Ovary (tissue), 7 donors: ENCODE measurements at regions not wholly inside any gene's neighbourhood (a gene's known extent, or its start where the extent isn't known, plus 50 kb on each side); places are given as distances from the start of the nearest gene placed in this dataset.

Source experiments
- DNase-seq, 5 donors: peaks; one replicate each; pipeline ENCODE4 v3.0.0-alpha.2; 2019 to 2020
- H3K27ac ChIP-seq, 2 donors: fragments of 200-600 bp; one replicate each; pipeline versions ENCODE4 v1.5.1 to v1.8.0; 2019 to 2022
- H3K27me3 ChIP-seq: fragments of 200-600 bp; one replicate; pipeline ENCODE4 v1.8.0; 2022
- H3K36me3 ChIP-seq: fragments of 200-600 bp; sonication (generic); one replicate; pipeline ENCODE4 v1.5.1; 2019
- H3K4me1 ChIP-seq: one replicate; pipeline ENCODE4 v1.8.1; 2013; ENCODE audit warnings: mild to moderate bottlenecking, moderate library complexity; ENCODE audit not compliant: insufficient read depth
- H3K4me3 ChIP-seq: fragments of 200-600 bp; sonication (generic); one replicate; pipeline ENCODE4 v1.5.1; 2017
- H3K9me3 ChIP-seq, 2 donors: fragments of 200-600 bp in 1 of 2; sonication (generic) in 1 of 2; one replicate each; pipeline versions ENCODE4 v1.5.1 to v1.8.1; 2013 to 2019; ENCODE audit warnings: mild to moderate bottlenecking in 1 of 2, moderate library complexity in 1 of 2
- EP300 ChIP-seq: sonication (generic); formaldehyde crosslinking; IDR thresholded peaks from one replicate; pipeline ENCODE4 v1.6.1; 2017; ENCODE audit warnings: antibody characterized with exemption
- POLR2A ChIP-seq: fragments of 450-650 bp; IDR thresholded peaks from one replicate; pipeline ENCODE4 v1.6.1; 2017; ENCODE audit warnings: antibody characterized with exemption, mild to moderate bottlenecking, moderate library complexity
- WGBS, 3 donors: extraction: QIAGEN DNeasy Blood & Tissue Kit in 1 of 3; methylation state at CpG; one replicate each; pipeline versions ENCODE4 v1.1.5 to v1.1.7; 2013 to 2017; 5-methylcytosine and 5-hydroxymethylcytosine counted together
- intact Hi-C, 4 donors: fragments of 100-400 bp; cut with DNase I; formaldehyde crosslinking; loops; one replicate each; pipeline versions ENCODE4 v1.11.0 to v1.15.1; 2022 to 2023
- TF ChIP-seq, protein P1 (sequence below), 3 donors: fragments of 450-650 bp in 2 of 3; fragments of 200-600 bp in 1 of 3; IDR thresholded peaks; one replicate each; pipeline versions ENCODE4 v1.5.1 to v1.8.0; 2016 to 2022; ENCODE audit warnings: antibody characterized with exemption in 3 of 3, mild to moderate bottlenecking in 1 of 3
- donor health status: DM: no; HTN: no; CAD: no; lungs with moderate emphysema.
- donor health status: DM: no; HTN: no; CAD: no.
- donor health status: Bipolar disorder and iron deficiency.
- donor health status: DM: no; HTN: no; CAD: no.
- donor health status: DM: yes; HTN: yes; CAD: no.

- 36 to 45% (median 36%) methylated on average over 6 of the region's 6 CpGs for WGBS, 3 donors
- TF ChIP-seq POLR2A (no peak), EP300 (no peak)
- DNase-seq = no peak
- Histone ChIP-seq H3K4me3 (no peak overlapping the region), H3K36me3 (no peaks in the 10 kb centered on the region), H3K27ac (no peak overlapping the region), H3K9me3 (no peaks in the 10 kb centered on the region), H3K4me1 (no peaks in the 10 kb centered on the region), H3K27me3 (no peaks in the 10 kb centered on the region)
- intact Hi-C loops = no loop called here
These were observed 195.5 kb upstream of the PRNP start for GRCh38 chr20:4490606-4491280.

DNA sequence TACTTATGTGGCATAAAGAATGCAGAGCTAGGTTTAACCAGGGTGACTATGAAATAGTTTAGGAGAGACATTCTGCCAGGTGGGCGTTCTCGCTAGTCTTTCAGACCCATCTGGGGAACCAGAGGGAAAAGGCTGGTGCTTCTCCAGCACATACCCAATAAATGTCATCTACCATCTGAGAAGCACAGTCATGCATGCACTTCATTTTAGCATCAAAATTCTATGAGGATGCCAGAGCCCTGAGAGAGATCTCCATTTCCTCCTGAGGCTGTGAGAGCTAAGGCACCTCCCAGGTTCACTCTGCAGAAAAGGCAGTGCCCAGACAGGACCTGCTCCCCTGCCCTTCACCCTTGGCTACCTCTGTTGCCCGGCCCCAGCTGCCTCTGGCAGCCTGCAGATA lies 196.2 kb upstream of the PRNP start:
- TF ChIP-seq EP300 = no peak
- Histone ChIP-seq H3K9me3 (no peaks in the 10 kb centered on the region), H3K4me3 (no peak overlapping the region), H3K4me1 (no peaks in the 10 kb centered on the region), H3K27me3 (no peaks in the 10 kb centered on the region), H3K27ac (no peak overlapping the region), H3K36me3 (no peaks in the 10 kb centered on the region)
- intact Hi-C loops = no loop called here
- no peak for DNase-seq
- WGBS, 3 donors = 81 to 89% (median 84%) methylated on average over 3 of the region's 3 CpGs

DNA sequence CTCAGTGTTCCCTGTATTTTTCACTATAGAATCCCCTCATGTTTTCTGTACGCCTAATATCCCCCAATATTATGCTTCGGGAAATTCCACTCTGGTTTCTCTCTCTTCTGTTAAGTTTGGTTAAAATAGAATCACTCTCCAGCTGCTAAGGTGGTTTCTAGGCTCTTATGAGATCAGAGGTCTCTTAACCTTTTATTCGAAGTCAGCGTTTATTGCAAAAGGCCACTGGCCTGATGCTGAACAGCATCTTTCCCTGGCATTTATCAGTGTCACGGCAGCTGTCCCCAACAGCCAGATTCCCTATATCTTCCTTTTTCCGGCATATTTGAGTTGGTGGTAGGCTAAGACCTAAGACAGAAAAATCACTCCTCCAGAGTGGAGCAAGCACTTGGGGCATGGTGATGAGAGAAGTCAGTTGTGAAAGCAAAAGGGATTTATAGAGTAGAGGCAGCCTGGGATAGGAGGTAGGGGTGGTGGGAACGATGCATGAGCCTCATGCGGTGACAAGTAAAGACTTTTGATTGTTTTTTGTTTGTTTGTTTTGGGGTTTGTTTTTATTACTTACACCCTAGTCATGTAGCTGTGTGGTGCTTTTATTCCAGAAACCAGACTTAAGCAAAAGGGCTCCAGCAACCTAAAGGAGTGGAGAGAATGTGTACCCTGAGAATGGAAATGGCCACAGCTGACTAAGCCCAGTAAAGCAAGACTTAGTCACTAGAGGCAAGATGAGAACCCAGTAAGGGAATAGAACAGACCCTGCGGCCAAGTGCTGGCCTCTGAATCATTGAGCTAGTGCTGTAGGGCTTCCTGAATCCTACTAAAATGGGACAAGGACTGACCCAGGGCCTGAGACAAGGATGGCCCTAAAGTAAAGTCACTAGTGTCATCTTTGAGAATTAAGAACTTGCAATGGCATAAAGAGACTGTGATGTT lies 197.6 kb upstream of the PRNP start:
- Histone ChIP-seq H3K36me3 (no peaks in the 10 kb centered on the region), H3K9me3 (no peaks in the 10 kb centered on the region), H3K27me3 (no peaks in the 10 kb centered on the region), H3K4me1 (no peaks in the 10 kb centered on the region), H3K27ac (no peak overlapping the region), H3K4me3 (no peak overlapping the region)
- intact Hi-C loops = no loop called here
- WGBS, 3 donors = 78 to 83% (median 81%) methylated on average over 9 of the region's 9 CpGs
- no peak for DNase-seq
- no peak for TF ChIP-seq EP300
- no peak for TF ChIP-seq POLR2A
- TF ChIP-seq, protein P1, sequence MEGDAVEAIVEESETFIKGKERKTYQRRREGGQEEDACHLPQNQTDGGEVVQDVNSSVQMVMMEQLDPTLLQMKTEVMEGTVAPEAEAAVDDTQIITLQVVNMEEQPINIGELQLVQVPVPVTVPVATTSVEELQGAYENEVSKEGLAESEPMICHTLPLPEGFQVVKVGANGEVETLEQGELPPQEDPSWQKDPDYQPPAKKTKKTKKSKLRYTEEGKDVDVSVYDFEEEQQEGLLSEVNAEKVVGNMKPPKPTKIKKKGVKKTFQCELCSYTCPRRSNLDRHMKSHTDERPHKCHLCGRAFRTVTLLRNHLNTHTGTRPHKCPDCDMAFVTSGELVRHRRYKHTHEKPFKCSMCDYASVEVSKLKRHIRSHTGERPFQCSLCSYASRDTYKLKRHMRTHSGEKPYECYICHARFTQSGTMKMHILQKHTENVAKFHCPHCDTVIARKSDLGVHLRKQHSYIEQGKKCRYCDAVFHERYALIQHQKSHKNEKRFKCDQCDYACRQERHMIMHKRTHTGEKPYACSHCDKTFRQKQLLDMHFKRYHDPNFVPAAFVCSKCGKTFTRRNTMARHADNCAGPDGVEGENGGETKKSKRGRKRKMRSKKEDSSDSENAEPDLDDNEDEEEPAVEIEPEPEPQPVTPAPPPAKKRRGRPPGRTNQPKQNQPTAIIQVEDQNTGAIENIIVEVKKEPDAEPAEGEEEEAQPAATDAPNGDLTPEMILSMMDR (IDR thresholded peaks at IDR 0.05) = no peak

DNA sequence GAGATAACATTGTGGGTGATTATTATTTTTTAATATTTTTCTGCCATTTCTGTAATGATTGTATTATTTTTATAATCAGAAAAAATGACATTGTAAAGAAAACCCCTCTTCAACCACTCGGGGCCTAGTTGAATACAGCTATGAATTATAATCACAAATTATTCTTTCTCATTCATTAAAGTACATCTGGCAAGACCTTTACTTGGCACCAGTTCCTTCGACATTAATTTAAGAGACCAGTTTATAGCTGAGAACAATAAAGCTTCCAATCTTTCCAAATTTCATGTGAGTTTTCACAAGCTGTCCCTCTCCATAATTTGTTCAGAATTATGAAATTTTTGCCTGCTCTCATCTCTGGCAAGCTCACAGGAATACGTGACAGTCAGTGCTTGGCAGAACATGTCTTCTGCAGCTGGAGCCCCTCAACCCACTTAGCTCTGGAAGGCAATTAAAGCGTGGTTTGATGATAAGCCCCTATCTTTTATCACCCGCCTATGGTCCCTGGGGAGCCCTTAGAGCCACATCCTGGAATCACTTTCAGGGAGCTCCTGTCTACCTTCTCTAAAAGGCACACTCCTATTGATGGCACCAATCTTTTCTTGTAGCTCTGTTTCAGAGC lies 201.8 kb upstream of the PRNP start:
- WGBS, 3 donors = 18 to 29% (median 23%) methylated on average over 5 of the region's 5 CpGs
- Histone ChIP-seq H3K4me3 (no peak overlapping the region), H3K4me1 (no peaks in the 10 kb centered on the region), H3K27me3 (no peaks in the 10 kb centered on the region), H3K9me3 (no peaks in the 10 kb centered on the region), H3K36me3 (no peaks in the 10 kb centered on the region), H3K27ac (no peak overlapping the region)
- intact Hi-C loops = no loop called here
- TF ChIP-seq, protein P1 (IDR thresholded peaks at IDR 0.05) = no peak
- TF ChIP-seq POLR2A = no peak
- TF ChIP-seq EP300 = no peak
- DNase-seq = no peak

- no peak for DNase-seq
- no peak for TF ChIP-seq EP300
- no peak for TF ChIP-seq POLR2A
- TF ChIP-seq, protein P1 (IDR thresholded peaks at IDR 0.05) = no peak
- intact Hi-C loops = no loop called here
These were observed 202.3 kb upstream of the PRNP start for GRCh38 chr20:4483961-4484360.

More at GRCh38 chr20:4483961-4484360, 202.3 kb upstream of the PRNP start:
- H3K36me3 ChIP-seq = no peaks in the 10 kb centered on the region
- no peaks in the 10 kb centered on the region for H3K9me3 ChIP-seq
- H3K27ac ChIP-seq = no peak overlapping the region
- H3K4me3 ChIP-seq = no peak overlapping the region
- no peaks in the 10 kb centered on the region for H3K27me3 ChIP-seq
- H3K4me1 ChIP-seq = no peaks in the 10 kb centered on the region
